Loucy (cell line): ENCODE measurements at regions not wholly inside any gene's neighbourhood (a gene's known extent, or its start where the extent isn't known, plus 50 kb on each side); places are given as distances from the start of the nearest gene placed in this dataset.

ENCODE experiments used
- H2AFZ ChIP-seq: fragments of 200-600 bp; sonication (generic); 2 replicates; pipeline ENCODE4 v1.6.0; 2016; ENCODE audit warnings: antibody characterized with exemption, mild to moderate bottlenecking, low read length, moderate library complexity
- H3F3A ChIP-seq: fragments of 200-600 bp; 2 replicates; pipeline ENCODE4 v1.6.0; 2016; ENCODE audit warnings: antibody characterized with exemption, low read depth, mild to moderate bottlenecking
- H3K27me3 ChIP-seq: fragments of 200-600 bp; sonication (generic); 2 replicates; pipeline ENCODE4 v1.6.1; 2014; ENCODE audit warnings: low read length, mild to moderate bottlenecking; ENCODE audit not compliant: insufficient read depth, poor library complexity, severe bottlenecking
- H3K36me3 ChIP-seq: fragments of 200-600 bp; sonication (generic); 2 replicates; pipeline ENCODE4 v1.6.1; 2016; ENCODE audit warnings: low read length; ENCODE audit not compliant: insufficient read depth
- H3K4me1 ChIP-seq: fragments of 200-600 bp; sonication (generic); 2 replicates; pipeline ENCODE4 v1.5.1; 2014; ENCODE audit warnings: low read length, mild to moderate bottlenecking; ENCODE audit not compliant: insufficient read depth, poor library complexity, severe bottlenecking
- H3K4me2 ChIP-seq: fragments of 200-600 bp; sonication (generic); 2 replicates; pipeline ENCODE4 v1.6.0; 2014; ENCODE audit warnings: antibody characterized with exemption, low read length, low read depth, mild to moderate bottlenecking; ENCODE audit not compliant: poor library complexity, severe bottlenecking
- H3K4me3 ChIP-seq: fragments of 200-600 bp; sonication (generic); 2 replicates; pipeline ENCODE4 v1.5.1; 2014; ENCODE audit warnings: low read length, mild to moderate bottlenecking, mixed read lengths; ENCODE audit not compliant: poor library complexity, severe bottlenecking
- H3K79me2 ChIP-seq: fragments of 200-600 bp; sonication (generic); 2 replicates; pipeline ENCODE4 v1.6.1; 2014; ENCODE audit warnings: low read length; ENCODE audit not compliant: insufficient read depth
- H3K9ac ChIP-seq: fragments of 200-600 bp; sonication (generic); 2 replicates; pipeline ENCODE4 v1.6.0; 2014; ENCODE audit warnings: mild to moderate bottlenecking, low read depth, low read length, moderate library complexity; ENCODE audit not compliant: poor library complexity, severe bottlenecking
- H3K9me2 ChIP-seq: fragments of 200-600 bp; sonication (generic); replicated peaks from 2 replicates; pipeline ENCODE4 v1.6.1; 2016; ENCODE audit warnings: low read depth, low read length, mixed read lengths
- H3K9me3 ChIP-seq: fragments of 200-600 bp; sonication (generic); 2 replicates; pipeline ENCODE4 v1.6.1; 2014; ENCODE audit warnings: mild to moderate bottlenecking, antibody characterized with exemption, low read length, low read depth; ENCODE audit not compliant: insufficient read depth
- H4K20me1 ChIP-seq: fragments of 200-600 bp; sonication (generic); 2 replicates; pipeline ENCODE4 v1.6.0; 2014; ENCODE audit warnings: antibody characterized with exemption, low read length, mild to moderate bottlenecking; ENCODE audit not compliant: insufficient read depth, poor library complexity, severe bottlenecking
- EZH2phosphoT487 ChIP-seq: fragments of 200-600 bp; IDR thresholded peaks from 2 replicates; pipeline ENCODE4 v1.6.1; 2018; ENCODE audit warnings: antibody characterized with exemption, mild to moderate bottlenecking, moderate library complexity, borderline replicate concordance
- TF ChIP-seq, protein P1 (sequence below): fragments of 200-600 bp; sonication (generic); conservative IDR thresholded peaks from 2 replicates; pipeline ENCODE4 v1.5.1; 2014; ENCODE audit warnings: mild to moderate bottlenecking, antibody characterized with exemption, low read length

DNA sequence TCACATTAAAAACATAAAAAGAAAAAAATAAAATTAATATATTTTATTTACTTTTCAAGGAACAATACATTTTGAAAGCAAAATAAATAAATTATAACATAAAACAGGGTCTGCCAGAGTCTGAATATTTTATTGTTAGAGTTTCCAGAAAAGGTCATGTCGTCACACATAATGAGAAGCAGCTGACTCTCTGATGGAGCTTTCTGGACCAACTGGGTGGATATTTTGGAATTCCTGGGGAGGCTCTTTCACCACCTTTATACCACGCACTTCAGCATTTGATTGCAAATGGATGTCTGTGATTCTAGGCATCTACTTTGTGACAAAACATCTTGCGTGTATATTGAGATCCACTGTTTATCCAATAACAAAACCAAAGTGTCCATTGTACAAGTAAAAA, 455.0 kb upstream of the CCDC179 start:
- no peaks in the 10 kb centered on the region for H3K79me2 ChIP-seq

GRCh38 chr11:23317816-23318215, 457.5 kb upstream of the CCDC179 start:
- Histone ChIP-seq H3K9ac (no peak overlapping the region), H3K9me2 (no peaks in the 10 kb centered on the region), H3K79me2 (no peaks in the 10 kb centered on the region), H3K9me3 (no peaks in the 10 kb centered on the region), H3K36me3 (no peaks in the 10 kb centered on the region), H3K27me3 (no peaks in the 10 kb centered on the region), H3K4me1 (peaks cover 7% of the 10 kb centered on the region), H3K4me3 (no peak overlapping the region), H2AFZ (no peak overlapping the region), H3F3A (no peaks in the 10 kb centered on the region), H4K20me1 (no peaks in the 10 kb centered on the region), H3K4me2 (no peak overlapping the region)
- TF ChIP-seq, protein P1, sequence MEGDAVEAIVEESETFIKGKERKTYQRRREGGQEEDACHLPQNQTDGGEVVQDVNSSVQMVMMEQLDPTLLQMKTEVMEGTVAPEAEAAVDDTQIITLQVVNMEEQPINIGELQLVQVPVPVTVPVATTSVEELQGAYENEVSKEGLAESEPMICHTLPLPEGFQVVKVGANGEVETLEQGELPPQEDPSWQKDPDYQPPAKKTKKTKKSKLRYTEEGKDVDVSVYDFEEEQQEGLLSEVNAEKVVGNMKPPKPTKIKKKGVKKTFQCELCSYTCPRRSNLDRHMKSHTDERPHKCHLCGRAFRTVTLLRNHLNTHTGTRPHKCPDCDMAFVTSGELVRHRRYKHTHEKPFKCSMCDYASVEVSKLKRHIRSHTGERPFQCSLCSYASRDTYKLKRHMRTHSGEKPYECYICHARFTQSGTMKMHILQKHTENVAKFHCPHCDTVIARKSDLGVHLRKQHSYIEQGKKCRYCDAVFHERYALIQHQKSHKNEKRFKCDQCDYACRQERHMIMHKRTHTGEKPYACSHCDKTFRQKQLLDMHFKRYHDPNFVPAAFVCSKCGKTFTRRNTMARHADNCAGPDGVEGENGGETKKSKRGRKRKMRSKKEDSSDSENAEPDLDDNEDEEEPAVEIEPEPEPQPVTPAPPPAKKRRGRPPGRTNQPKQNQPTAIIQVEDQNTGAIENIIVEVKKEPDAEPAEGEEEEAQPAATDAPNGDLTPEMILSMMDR, result no peak
- no peak for TF ChIP-seq EZH2phosphoT487

More for the DNA sequence above, 455.0 kb upstream of the CCDC179 start:
- Histone ChIP-seq H3K4me2 (no peak overlapping the region), H3K9ac (no peak overlapping the region), H3K4me3 (no peak overlapping the region), H3K4me1 (peaks cover 10% of the 10 kb centered on the region), H3K9me3 (no peaks in the 10 kb centered on the region), H3K36me3 (no peaks in the 10 kb centered on the region), H3K9me2 (no peaks in the 10 kb centered on the region), H4K20me1 (no peaks in the 10 kb centered on the region), H3F3A (no peaks in the 10 kb centered on the region), H3K27me3 (no peaks in the 10 kb centered on the region), H2AFZ (no peak overlapping the region)
- TF ChIP-seq EZH2phosphoT487, result no peak
- TF ChIP-seq, protein P1, result no peak

GRCh38 chr11:23318670-23319069, 458.4 kb upstream of the CCDC179 start:
- no peaks in the 10 kb centered on the region for H3K9me2 ChIP-seq
- no peaks in the 10 kb centered on the region for H3K27me3 ChIP-seq
- no peak overlapping the region for H3K4me2 ChIP-seq
- no peaks in the 10 kb centered on the region for H3K9me3 ChIP-seq
- H3K4me3 ChIP-seq, result no peak overlapping the region
- no peaks in the 10 kb centered on the region for H4K20me1 ChIP-seq
- H3F3A ChIP-seq, result no peaks in the 10 kb centered on the region
- H3K36me3 ChIP-seq, result no peaks in the 10 kb centered on the region
- no peaks in the 10 kb centered on the region for H3K79me2 ChIP-seq
- TF ChIP-seq, protein P1, result no peak
- no peak for TF ChIP-seq EZH2phosphoT487
- H3K9ac ChIP-seq, result no peak overlapping the region
- no peaks in the 10 kb centered on the region for H3K4me1 ChIP-seq
- H2AFZ ChIP-seq, result no peak overlapping the region
